Spinal cord (tissue), 9 donors: ENCODE measurements at regions not wholly inside any gene's neighbourhood (a gene's known extent, or its start where the extent isn't known, plus 50 kb on each side); places are given as distances from the start of the nearest gene placed in this dataset.

Source experiments
- DNase-seq, 6 donors: peaks; one replicate each; pipeline versions ENCODE4 v3.0.0 to v3.0.0-alpha.2; 2013 to 2015; ENCODE audit warnings: low spot score in 6 of 6, low read depth in 4 of 6
- H3K27ac ChIP-seq: one replicate; pipeline ENCODE4 v1.5.1; 2013; ENCODE audit warnings: low read depth, low read length, control low read depth
- H3K27me3 ChIP-seq: one replicate; pipeline ENCODE4 v1.6.1; 2013; ENCODE audit warnings: low read length; ENCODE audit not compliant: control insufficient read depth, insufficient read depth
- H3K36me3 ChIP-seq: one replicate; pipeline ENCODE4 v1.6.1; 2013; ENCODE audit warnings: low read length; ENCODE audit not compliant: control insufficient read depth, insufficient read depth
- H3K4me1 ChIP-seq: one replicate; pipeline ENCODE4 v1.6.1; 2013; ENCODE audit warnings: low read length; ENCODE audit not compliant: control insufficient read depth, insufficient read depth
- H3K4me3 ChIP-seq: one replicate; pipeline ENCODE4 v1.5.1; 2013; ENCODE audit warnings: low read depth, low read length, control low read depth
- H3K9me3 ChIP-seq: one replicate; pipeline ENCODE4 v1.6.1; 2013; ENCODE audit warnings: low read length; ENCODE audit not compliant: control insufficient read depth, insufficient read depth
- WGBS: methylation state at CpG from one replicate; pipeline ENCODE4 v1.1.5; 2013; ENCODE audit warnings: missing lambda C conversion rate; ENCODE audit not compliant: insufficient coverage; 5-methylcytosine and 5-hydroxymethylcytosine counted together
- donor health status: healthy.

GRCh38 chr1:104435255-104435654 is 685.6 kb downstream of the AMY1C start:
- Histone ChIP-seq H3K27ac (no peak overlapping the region), H3K9me3 (no peaks in the 10 kb centered on the region), H3K36me3 (no peaks in the 10 kb centered on the region), H3K27me3 (no peaks in the 10 kb centered on the region), H3K4me3 (no peak overlapping the region), H3K4me1 (no peaks in the 10 kb centered on the region)
- WGBS = no CpG with 5 or more reads among the region's 4 CpGs
- DNase-seq = peak in 1 of 6 donors; percentile 15

GRCh38 chr1:104440011-104440410 is 690.3 kb downstream of the AMY1C start:
- WGBS = no CpG with 5 or more reads among the region's 1 CpG
- Histone ChIP-seq H3K9me3 (no peaks in the 10 kb centered on the region), H3K27me3 (no peaks in the 10 kb centered on the region), H3K36me3 (no peaks in the 10 kb centered on the region), H3K27ac (no peak overlapping the region), H3K4me3 (no peak overlapping the region), H3K4me1 (no peaks in the 10 kb centered on the region)
- no peak for DNase-seq

- Histone ChIP-seq H3K27ac (no peak overlapping the region), H3K27me3 (no peaks in the 10 kb centered on the region), H3K4me1 (no peaks in the 10 kb centered on the region), H3K36me3 (no peaks in the 10 kb centered on the region), H3K9me3 (no peaks in the 10 kb centered on the region), H3K4me3 (no peak overlapping the region)
- no CpG with 5 or more reads among the region's 1 CpG for WGBS
- no peak for DNase-seq
These were observed 707.0 kb downstream of the AMY1C start for GRCh38 chr1:104456724-104457123.

- H3K4me3 ChIP-seq = no peak overlapping the region
- no peaks in the 10 kb centered on the region for H3K4me1 ChIP-seq
- no peak for DNase-seq
- H3K27ac ChIP-seq = no peak overlapping the region
- 100% methylated on average over 1 of the region's 2 CpGs for WGBS
- no peaks in the 10 kb centered on the region for H3K36me3 ChIP-seq
- no peaks in the 10 kb centered on the region for H3K9me3 ChIP-seq
- no peaks in the 10 kb centered on the region for H3K27me3 ChIP-seq
These were observed 710.2 kb downstream of the AMY1C start for GRCh38 chr1:104459886-104460285.

GRCh38 chr1:104460880-104461279 is 711.2 kb downstream of the AMY1C start:
- no peaks in the 10 kb centered on the region for H3K4me1 ChIP-seq
- H3K4me3 ChIP-seq = no peak overlapping the region
- no peaks in the 10 kb centered on the region for H3K9me3 ChIP-seq
- H3K27ac ChIP-seq = no peak overlapping the region
- no peaks in the 10 kb centered on the region for H3K27me3 ChIP-seq
- no peaks in the 10 kb centered on the region for H3K36me3 ChIP-seq
- 50% methylated on average over 1 of the region's 1 CpG for WGBS
- no peak for DNase-seq

- WGBS = 91% methylated on average over 8 of the region's 12 CpGs
- DNase-seq = peak in 1 of 6 donors; percentile 8
These were observed 713.5 kb downstream of the AMY1C start for GRCh38 chr1:104463126-104463697.

GRCh38 chr1:104466068-104466467 is 716.4 kb downstream of the AMY1C start:
- Histone ChIP-seq H3K4me1 (no peaks in the 10 kb centered on the region), H3K36me3 (no peaks in the 10 kb centered on the region), H3K9me3 (peaks cover 1% of the 10 kb centered on the region), H3K27ac (no peak overlapping the region), H3K4me3 (no peak overlapping the region), H3K27me3 (no peaks in the 10 kb centered on the region)
- no peak for DNase-seq
- 96% methylated on average over 8 of the region's 8 CpGs for WGBS

More at GRCh38 chr1:104463126-104463697, 713.5 kb downstream of the AMY1C start:
- Histone ChIP-seq H3K9me3 (peaks cover 1% of the 10 kb centered on the region), H3K27ac (no peak overlapping the region), H3K4me3 (no peak overlapping the region), H3K36me3 (no peaks in the 10 kb centered on the region), H3K4me1 (no peaks in the 10 kb centered on the region), H3K27me3 (no peaks in the 10 kb centered on the region)

GRCh38 chr1:104467590-104467989 is 717.9 kb downstream of the AMY1C start:
- Histone ChIP-seq H3K27ac (no peak overlapping the region), H3K36me3 (no peaks in the 10 kb centered on the region), H3K9me3 (peaks cover 1% of the 10 kb centered on the region), H3K4me3 (no peak overlapping the region), H3K4me1 (no peaks in the 10 kb centered on the region), H3K27me3 (no peaks in the 10 kb centered on the region)
- 90% methylated on average over 2 of the region's 5 CpGs for WGBS
- DNase-seq = no peak

- H3K9me3 ChIP-seq = peaks cover 1% of the 10 kb centered on the region
- no peaks in the 10 kb centered on the region for H3K27me3 ChIP-seq
- H3K36me3 ChIP-seq = no peaks in the 10 kb centered on the region
- H3K4me1 ChIP-seq = no peaks in the 10 kb centered on the region
- DNase-seq = no peak
- no peak overlapping the region for H3K4me3 ChIP-seq
- H3K27ac ChIP-seq = no peak overlapping the region
- no CpG with 5 or more reads among the region's 4 CpGs for WGBS
These were observed 718.6 kb downstream of the AMY1C start for GRCh38 chr1:104468282-104468681.

GRCh38 chr1:104476126-104476525 is 726.4 kb downstream of the AMY1C start:
- WGBS = no CpG with 5 or more reads among the region's 2 CpGs
- H3K27ac ChIP-seq = no peak overlapping the region
- H3K27me3 ChIP-seq = no peaks in the 10 kb centered on the region
- H3K9me3 ChIP-seq = no peaks in the 10 kb centered on the region
- H3K36me3 ChIP-seq = no peaks in the 10 kb centered on the region
- no peaks in the 10 kb centered on the region for H3K4me1 ChIP-seq
- no peak for DNase-seq
- no peak overlapping the region for H3K4me3 ChIP-seq
